SU-DHL-6 (cell line): ENCODE measurements at regions not wholly inside any gene's neighbourhood (a gene's known extent, or its start where the extent isn't known, plus 50 kb on each side); places are given as distances from the start of the nearest gene placed in this dataset.

ENCODE experiments used
- EZH2phosphoT487 ChIP-seq: fragments of 200-600 bp; sonication (generic), shearing (Covaris generic); conservative IDR thresholded peaks from 2 replicates; pipeline ENCODE4 v1.6.1; 2018; ENCODE audit warnings: mild to moderate bottlenecking, antibody characterized with exemption, low read length, moderate library complexity, mixed read lengths
- TF ChIP-seq, protein P1 (sequence below): fragments of 200-600 bp; sonication (generic); IDR thresholded peaks from one replicate; pipeline ENCODE4 v1.5.1; 2017; ENCODE audit warnings: antibody characterized with exemption, mild to moderate bottlenecking, low read length, moderate library complexity; ENCODE audit not compliant: insufficient read depth, poor library complexity, severe bottlenecking

DNA sequence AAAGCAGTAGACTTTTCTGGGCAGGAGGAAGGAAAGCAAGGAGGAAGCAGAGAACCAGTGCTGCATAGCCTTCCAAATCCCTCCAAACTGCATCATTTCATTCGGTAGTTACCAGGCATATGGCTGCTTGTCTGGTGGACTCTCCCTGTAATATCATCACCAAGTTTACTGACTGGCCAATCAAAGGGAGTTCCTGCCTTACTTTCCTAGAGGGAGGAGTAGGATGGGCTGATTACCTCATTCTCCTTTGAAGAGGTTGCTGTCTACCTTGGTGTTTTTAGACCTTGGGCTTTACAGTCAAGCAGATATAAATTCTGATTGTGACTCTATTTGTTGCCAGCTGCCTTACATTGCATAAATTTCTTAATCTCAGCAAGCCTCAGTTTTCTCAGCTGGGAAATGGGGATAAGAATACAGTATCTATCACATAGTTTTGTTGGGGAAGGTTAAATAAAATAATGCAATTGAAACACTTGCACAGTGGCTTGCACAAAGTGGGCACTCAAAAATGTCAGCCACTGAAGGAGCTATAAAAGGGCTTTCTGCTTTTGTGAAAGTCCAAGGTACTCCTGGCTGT lies 297.3 kb upstream of the PROX1 start:
- TF ChIP-seq, protein P1, sequence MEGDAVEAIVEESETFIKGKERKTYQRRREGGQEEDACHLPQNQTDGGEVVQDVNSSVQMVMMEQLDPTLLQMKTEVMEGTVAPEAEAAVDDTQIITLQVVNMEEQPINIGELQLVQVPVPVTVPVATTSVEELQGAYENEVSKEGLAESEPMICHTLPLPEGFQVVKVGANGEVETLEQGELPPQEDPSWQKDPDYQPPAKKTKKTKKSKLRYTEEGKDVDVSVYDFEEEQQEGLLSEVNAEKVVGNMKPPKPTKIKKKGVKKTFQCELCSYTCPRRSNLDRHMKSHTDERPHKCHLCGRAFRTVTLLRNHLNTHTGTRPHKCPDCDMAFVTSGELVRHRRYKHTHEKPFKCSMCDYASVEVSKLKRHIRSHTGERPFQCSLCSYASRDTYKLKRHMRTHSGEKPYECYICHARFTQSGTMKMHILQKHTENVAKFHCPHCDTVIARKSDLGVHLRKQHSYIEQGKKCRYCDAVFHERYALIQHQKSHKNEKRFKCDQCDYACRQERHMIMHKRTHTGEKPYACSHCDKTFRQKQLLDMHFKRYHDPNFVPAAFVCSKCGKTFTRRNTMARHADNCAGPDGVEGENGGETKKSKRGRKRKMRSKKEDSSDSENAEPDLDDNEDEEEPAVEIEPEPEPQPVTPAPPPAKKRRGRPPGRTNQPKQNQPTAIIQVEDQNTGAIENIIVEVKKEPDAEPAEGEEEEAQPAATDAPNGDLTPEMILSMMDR, result no peak
- TF ChIP-seq EZH2phosphoT487, result no peak
